SKM-1 treated with dmso at 0.1 percent for 144 hours (cell line): ENCODE measurements at regions not wholly inside any gene's neighbourhood (a gene's known extent, or its start where the extent isn't known, plus 50 kb on each side); places are given as distances from the start of the nearest gene placed in this dataset.
"Not testable (repeated sequence)": the region's sequence is repeated elsewhere in the genome, so short reads cannot be mapped to it uniquely, and the experiment has no call there.

Experiments used
- DNase-seq: peaks from one replicate; lab custom pipeline; 2025; ENCODE audit not compliant: unreplicated experiment; lab: John Stamatoyannopoulos, UW

GRCh38 chr1:245031041-245031440 lies 123.7 kb upstream of the KIF26B start:
- no peak for DNase-seq

GRCh38 chr1:245026247-245026646 lies 128.5 kb upstream of the KIF26B start:
- DNase-seq = no peak

GRCh38 chr1:245025525-245025924 lies 129.3 kb upstream of the KIF26B start:
- no peak for DNase-seq

- DNase-seq = no peak
Observed at GRCh38 chr1:245023222-245023621, 131.6 kb upstream of the KIF26B start.

- DNase-seq = no peak
Observed at GRCh38 chr1:245019910-245020486, 134.8 kb upstream of the KIF26B start.

- no peak for DNase-seq
Observed at GRCh38 chr1:245016700-245017099, 138.1 kb upstream of the KIF26B start.

GRCh38 chr1:245015031-245015430 lies 139.8 kb upstream of the KIF26B start:
- no peak for DNase-seq

- no peak for DNase-seq
Observed at GRCh38 chr1:245014247-245015029, 140.3 kb upstream of the KIF26B start.

- DNase-seq = no peak
Observed at GRCh38 chr1:245010018-245010614, 144.7 kb upstream of the KIF26B start.

GRCh38 chr1:245008761-245009160 lies 144.4 kb upstream of the HNRNPU start:
- no peak for DNase-seq

- no peak for DNase-seq
Observed at GRCh38 chr1:245007852-245008251, 143.5 kb upstream of the HNRNPU start.

- no peak for DNase-seq
Observed at GRCh38 chr1:245003246-245003645, 138.9 kb upstream of the HNRNPU start.

GRCh38 chr1:245001252-245001651 lies 136.9 kb upstream of the HNRNPU start:
- no peak for DNase-seq

GRCh38 chr1:245000872-245001188 lies 136.5 kb upstream of the HNRNPU start:
- DNase-seq = no peak

- DNase-seq = not testable (repeated sequence)
Observed at GRCh38 chr1:244999644-245000043, 135.3 kb upstream of the HNRNPU start.

GRCh38 chr1:244998717-244999346 lies 134.5 kb upstream of the HNRNPU start:
- DNase-seq = no peak

GRCh38 chr1:244995602-244996400 lies 131.5 kb upstream of the HNRNPU start:
- DNase-seq = no peak

GRCh38 chr1:244992833-244993232 lies 128.5 kb upstream of the HNRNPU start:
- DNase-seq = no peak

- no peak for DNase-seq
Observed at GRCh38 chr1:244989813-244990212, 125.5 kb upstream of the HNRNPU start.

- no peak for DNase-seq
Observed at GRCh38 chr1:244988521-244988920, 124.2 kb upstream of the HNRNPU start.

GRCh38 chr1:244980605-244981004 lies 116.3 kb upstream of the HNRNPU start:
- DNase-seq = no peak
